ENCODE measurements at regions not wholly inside any gene's neighbourhood (a gene's known extent, or its start where the extent isn't known, plus 50 kb on each side); places are given as distances from the start of the nearest gene placed in this dataset.

GRCh38 chr2:9145109-9145751, 61.4 kb upstream of the ASAP2 start:
- no TSS peak for BruUV-seq (replicated peaks)
- CTCF ChIA-PET = interaction anchor here (0.6 kb wide), 1 partner anchor 88 kb away, joined by 4 read pairs; no protein-coding TSS in a partner anchor
- in situ Hi-C loops (cut with HindIII; ENCODE audit: low pct_unique_long_range_greater_than_20kb, low sequenced_read_pairs) = no loop called here
- POLR2A ChIA-PET = no interaction called here
- Histone ChIP-seq H3K4me3 (ENCODE audit: low read depth in 2 of 2, low read length in 2 of 2) (no peak overlapping the region), H3K4me1 (ENCODE audit: control insufficient read depth, insufficient read depth, low read length) (peaks cover 28% of the 10 kb centered on the region), H3K9me3 (ENCODE audit: control insufficient read depth, insufficient read depth, low read depth, low read length) (no peaks in the 10 kb centered on the region), H3K36me3 (ENCODE audit: control insufficient read depth, insufficient read depth, low read length) (no peaks in the 10 kb centered on the region), H3K27me3 (ENCODE audit: control insufficient read depth, insufficient read depth, low read length) (no peaks in the 10 kb centered on the region), H3K27ac (ENCODE audit: low read length) (peak overlapping the region; percentile 94)
- ATAC-seq (no peak), DNase-seq (ENCODE audit: low read depth, low spot score) (no peak)
- intact Hi-C loops (cut with micrococcal nuclease; ENCODE audit: unreplicated experiment) = loop anchor here (10.0 kb wide), 2 partner anchors 140 to 230 kb away; no protein-coding TSS in a partner anchor
- no peak for TF ChIP-seq CTCF (IDR thresholded peaks at IDR 0.05)
- TF ChIP-seq SIN3A (IDR thresholded peaks at IDR 0.05; ENCODE audit: borderline replicate concordance, insufficient read depth, low read depth, low read length) = no peak
- TF ChIP-seq POLR2AphosphoS5 (IDR thresholded peaks at IDR 0.05; ENCODE audit: low read depth, low read length) = no peak
- no peak for TF ChIP-seq REST (IDR thresholded peaks at IDR 0.05; ENCODE audit: insufficient read depth in 1 of 2, low read depth in 2 of 2, low read length in 1 of 2)
- no peak for TF ChIP-seq TCF7L2 (IDR thresholded peaks at IDR 0.05; ENCODE audit: low read depth, low read length)

- no peaks in the 10 kb centered on the region for H3K36me3 ChIP-seq (ENCODE audit: control insufficient read depth, insufficient read depth, low read length)
- H3K9me3 ChIP-seq (ENCODE audit: control insufficient read depth, insufficient read depth, low read depth, low read length) = no peaks in the 10 kb centered on the region
- POLR2A ChIA-PET = interaction anchor here (0.6 kb wide), 1 partner anchor 34 kb away, joined by 5 read pairs; no protein-coding TSS in a partner anchor
- BruUV-seq (replicated peaks) = no TSS peak
- ATAC-seq (no peak), DNase-seq (ENCODE audit: low read depth, low spot score) (no peak)
- in situ Hi-C loops (cut with HindIII; ENCODE audit: low pct_unique_long_range_greater_than_20kb, low sequenced_read_pairs) = no loop called here
- H3K4me3 ChIP-seq (ENCODE audit: low read depth in 2 of 2, low read length in 2 of 2) = no peak overlapping the region
- TF ChIP-seq SIN3A (IDR thresholded peaks at IDR 0.05; ENCODE audit: borderline replicate concordance, insufficient read depth, low read depth, low read length) (no peak), TCF7L2 (IDR thresholded peaks at IDR 0.05; ENCODE audit: low read depth, low read length) (no peak), REST (IDR thresholded peaks at IDR 0.05; ENCODE audit: insufficient read depth in 1 of 2, low read depth in 2 of 2, low read length in 1 of 2) (no peak), POLR2AphosphoS5 (IDR thresholded peaks at IDR 0.05; ENCODE audit: low read depth, low read length) (no peak), CTCF (IDR thresholded peaks at IDR 0.05) (no peak)
- H3K4me1 ChIP-seq (ENCODE audit: control insufficient read depth, insufficient read depth, low read length) = peaks cover 31% of the 10 kb centered on the region
- CTCF ChIA-PET = interaction anchor here (0.6 kb wide), 1 partner anchor 89 kb away, joined by 4 read pairs; no protein-coding TSS in a partner anchor
- H3K27ac ChIP-seq (ENCODE audit: low read length) = peak overlapping the region; percentile 94; the same call in 1 of the 2 replicates
- intact Hi-C loops (cut with micrococcal nuclease; ENCODE audit: unreplicated experiment) = loop anchor here (5.0 to 10.0 kb wide), 5 partner anchors 63 to 230 kb away; partner anchors contain the start of gene ASAP2
- H3K27me3 ChIP-seq (ENCODE audit: control insufficient read depth, insufficient read depth, low read length) = no peaks in the 10 kb centered on the region
Observed at GRCh38 chr2:9144617-9145016, 62.0 kb upstream of the ASAP2 start.
